Epithelial cell of esophagus (primary cell): ENCODE measurements at regions not wholly inside any gene's neighbourhood (a gene's known extent, or its start where the extent isn't known, plus 50 kb on each side); places are given as distances from the start of the nearest gene placed in this dataset.
"Not testable (repeated sequence)": the region's sequence is repeated elsewhere in the genome, so short reads cannot be mapped to it uniquely, and the experiment has no call there.

Source experiments
- DNase-seq: peaks from one replicate; pipeline ENCODE4 v3.0.0; 2010; ENCODE audit warnings: low read depth
- H3K4me3 ChIP-seq: 2 replicates; pipeline ENCODE4 v1.5.1; 2011; ENCODE audit warnings: mild to moderate bottlenecking, low read length, control low read depth
- TF ChIP-seq, protein P1 (sequence below): IDR thresholded peaks from 2 replicates; pipeline ENCODE4 v1.5.1; 2011; ENCODE audit warnings: low read depth, mild to moderate bottlenecking, low read length, control low read depth, inconsistent platforms; ENCODE audit not compliant: insufficient read depth; ENCODE audit errors: missing control alignments

DNA sequence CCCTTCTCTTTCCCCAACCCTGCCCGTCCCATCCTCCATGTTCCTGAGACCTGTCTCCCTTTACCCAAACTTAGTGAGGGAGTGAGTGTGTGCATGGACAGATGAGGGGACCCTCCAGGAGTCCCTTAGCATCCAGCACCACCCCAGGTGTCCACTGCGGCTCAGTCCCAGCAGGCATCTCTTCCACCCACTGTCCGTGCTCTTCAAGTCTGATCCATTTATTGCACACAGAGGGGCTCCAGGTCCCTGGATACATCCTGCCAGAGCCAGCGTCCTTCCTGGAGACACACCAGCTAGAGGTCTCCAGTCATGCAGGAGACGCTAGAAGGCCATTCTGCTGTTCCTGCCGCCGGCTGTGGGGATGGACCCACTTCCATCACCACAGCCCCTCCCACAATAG is 239.2 kb downstream of the ADGRD1 start:
- TF ChIP-seq, protein P1, sequence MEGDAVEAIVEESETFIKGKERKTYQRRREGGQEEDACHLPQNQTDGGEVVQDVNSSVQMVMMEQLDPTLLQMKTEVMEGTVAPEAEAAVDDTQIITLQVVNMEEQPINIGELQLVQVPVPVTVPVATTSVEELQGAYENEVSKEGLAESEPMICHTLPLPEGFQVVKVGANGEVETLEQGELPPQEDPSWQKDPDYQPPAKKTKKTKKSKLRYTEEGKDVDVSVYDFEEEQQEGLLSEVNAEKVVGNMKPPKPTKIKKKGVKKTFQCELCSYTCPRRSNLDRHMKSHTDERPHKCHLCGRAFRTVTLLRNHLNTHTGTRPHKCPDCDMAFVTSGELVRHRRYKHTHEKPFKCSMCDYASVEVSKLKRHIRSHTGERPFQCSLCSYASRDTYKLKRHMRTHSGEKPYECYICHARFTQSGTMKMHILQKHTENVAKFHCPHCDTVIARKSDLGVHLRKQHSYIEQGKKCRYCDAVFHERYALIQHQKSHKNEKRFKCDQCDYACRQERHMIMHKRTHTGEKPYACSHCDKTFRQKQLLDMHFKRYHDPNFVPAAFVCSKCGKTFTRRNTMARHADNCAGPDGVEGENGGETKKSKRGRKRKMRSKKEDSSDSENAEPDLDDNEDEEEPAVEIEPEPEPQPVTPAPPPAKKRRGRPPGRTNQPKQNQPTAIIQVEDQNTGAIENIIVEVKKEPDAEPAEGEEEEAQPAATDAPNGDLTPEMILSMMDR, result no peak
- no peak for DNase-seq
- no peak overlapping the region for H3K4me3 ChIP-seq

DNA sequence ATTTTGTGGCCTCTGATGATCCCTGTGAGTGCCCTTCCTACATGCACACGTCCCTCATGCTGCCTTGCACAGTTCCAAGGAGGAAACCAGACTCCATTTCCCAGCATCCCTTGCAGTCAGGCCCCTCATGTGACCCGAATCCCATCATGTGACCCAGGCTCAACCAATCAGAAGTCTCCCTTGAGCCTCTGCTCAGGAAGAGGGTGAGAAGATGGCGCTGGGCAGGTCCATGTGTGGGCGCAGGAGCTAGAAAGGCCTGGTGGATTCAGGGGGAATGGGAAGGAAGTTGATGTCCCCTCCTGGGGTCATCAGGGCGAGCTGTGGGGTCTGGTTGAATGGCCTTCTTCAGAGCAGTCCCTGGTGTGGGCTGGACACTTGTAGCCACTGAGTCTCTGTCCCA is 240.5 kb downstream of the ADGRD1 start:
- TF ChIP-seq, protein P1, result no peak
- no peak overlapping the region for H3K4me3 ChIP-seq
- DNase-seq, result no peak

DNA sequence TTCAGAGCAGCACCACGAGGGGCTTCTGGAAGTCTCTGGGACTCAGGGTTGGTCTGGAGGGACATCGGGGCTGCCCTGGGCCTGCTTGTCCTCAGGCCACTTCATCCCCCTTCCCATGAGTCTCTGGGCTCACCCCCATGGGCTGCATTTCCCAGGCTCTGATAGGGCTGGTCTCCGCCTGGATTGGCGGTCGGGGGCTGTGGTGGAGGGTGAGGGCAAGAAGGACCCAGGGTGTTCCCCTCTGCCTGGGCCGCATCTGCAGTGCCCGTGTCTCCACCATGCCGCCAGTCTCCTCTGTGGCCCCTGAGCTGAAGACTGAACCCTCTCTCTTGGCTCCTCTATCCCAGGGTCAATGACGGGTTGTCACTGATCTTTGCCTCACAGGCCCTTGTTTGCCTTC is 242.1 kb downstream of the ADGRD1 start:
- H3K4me3 ChIP-seq, result no peak overlapping the region
- no peak for DNase-seq
- TF ChIP-seq, protein P1, result no peak

DNA sequence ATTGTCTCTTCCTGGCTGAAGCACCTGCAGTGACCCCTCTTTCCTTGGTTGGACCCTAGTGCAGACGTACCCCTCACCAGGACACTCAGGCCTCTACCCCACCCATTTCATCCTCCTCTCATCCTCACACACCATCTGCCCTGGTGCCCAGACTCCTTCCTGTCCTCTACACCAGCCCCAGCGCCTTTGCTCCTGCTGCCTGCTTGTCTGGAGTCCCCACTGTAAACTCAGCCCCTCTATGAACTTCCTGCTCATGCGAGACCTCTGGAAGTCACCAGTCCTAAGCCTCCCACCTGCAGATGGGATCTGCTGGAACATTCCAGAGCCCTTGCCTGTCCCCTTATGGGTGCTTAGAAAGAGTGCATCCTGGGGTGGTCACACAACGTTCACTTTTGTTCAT is 242.5 kb downstream of the ADGRD1 start:
- no peak for DNase-seq
- TF ChIP-seq, protein P1, result no peak

DNA sequence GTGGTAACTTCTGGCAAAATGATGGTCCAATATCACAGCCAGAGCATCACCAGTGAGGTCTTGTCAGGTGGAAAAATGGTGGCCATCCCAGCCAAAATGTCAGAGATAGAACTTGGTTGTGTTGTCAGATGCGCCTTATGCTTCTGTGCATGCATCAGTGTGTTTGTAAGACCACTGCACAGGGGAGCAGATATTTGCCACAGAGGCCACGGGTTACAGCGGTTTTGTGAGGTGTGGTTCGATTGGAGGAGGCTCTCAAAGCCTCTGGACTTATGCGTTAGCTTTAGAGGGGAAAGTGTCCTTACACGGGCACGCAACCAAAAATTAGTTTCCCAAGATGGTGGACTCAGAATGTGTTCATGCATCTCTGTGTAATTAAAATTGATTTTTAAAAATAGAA is 243.8 kb downstream of the ADGRD1 start:
- DNase-seq, result no peak
- H3K4me3 ChIP-seq, result no peak overlapping the region
- TF ChIP-seq, protein P1, result no peak

More for the DNA sequence above, 242.5 kb downstream of the ADGRD1 start:
- no peak overlapping the region for H3K4me3 ChIP-seq

DNA sequence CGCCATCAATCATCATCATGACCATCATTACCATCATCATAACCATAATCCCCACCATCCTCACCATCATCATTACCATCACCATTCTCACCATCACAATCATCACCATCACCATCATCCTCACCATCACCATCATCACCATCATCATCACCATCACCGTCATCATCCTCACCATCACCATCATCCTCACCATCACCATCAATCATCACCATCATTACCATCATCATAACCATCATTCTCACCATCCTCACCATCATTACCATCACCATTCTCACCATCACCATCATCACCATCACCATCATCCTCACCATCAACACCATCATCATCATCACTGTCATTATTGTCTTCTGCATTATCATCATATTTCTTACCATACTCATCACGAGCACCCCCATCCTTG is 245.5 kb downstream of the ADGRD1 start:
- H3K4me3 ChIP-seq, result no peak overlapping the region
- TF ChIP-seq, protein P1, result no peak
- no peak for DNase-seq

DNA sequence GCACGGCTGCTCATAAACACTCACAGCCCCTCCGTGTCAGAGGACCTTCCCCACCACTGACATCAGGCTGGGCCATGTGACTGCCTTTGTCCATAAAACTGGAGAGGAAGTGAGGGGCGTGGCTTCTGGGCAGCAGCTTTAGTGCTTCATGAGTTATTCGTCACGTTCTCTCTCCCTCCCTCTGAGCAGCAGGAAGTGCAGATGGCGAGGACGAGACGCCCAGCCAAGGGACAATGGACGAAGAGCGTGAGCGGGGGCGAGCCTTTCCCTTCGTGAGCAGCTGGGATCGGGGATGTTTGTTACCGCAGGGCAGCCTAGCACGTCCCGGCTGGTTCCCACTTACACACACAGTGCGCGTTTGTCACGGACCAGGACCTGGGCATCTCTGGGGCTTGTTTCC is 248.2 kb downstream of the ADGRD1 start:
- not testable (repeated sequence) for H3K4me3 ChIP-seq, DNase-seq
